Endometrium (tissue), 2 donors: ENCODE measurements at regions not wholly inside any gene's neighbourhood (a gene's known extent, or its start where the extent isn't known, plus 50 kb on each side); places are given as distances from the start of the nearest gene placed in this dataset.
A peak's percentile ranks its signal among the peaks of the same experiment; 100 is the strongest.
"Not testable (repeated sequence)": the region's sequence is repeated elsewhere in the genome, so short reads cannot be mapped to it uniquely, and the experiment has no call there.

Experiments used
- FAIRE-seq: peaks from 2 replicates; lab custom pipeline; 2012; peaks lifted over from hg19 to GRCh38; lab: Jason Lieb, UNC
- donor health status: control.
- donor health status: control.

DNA sequence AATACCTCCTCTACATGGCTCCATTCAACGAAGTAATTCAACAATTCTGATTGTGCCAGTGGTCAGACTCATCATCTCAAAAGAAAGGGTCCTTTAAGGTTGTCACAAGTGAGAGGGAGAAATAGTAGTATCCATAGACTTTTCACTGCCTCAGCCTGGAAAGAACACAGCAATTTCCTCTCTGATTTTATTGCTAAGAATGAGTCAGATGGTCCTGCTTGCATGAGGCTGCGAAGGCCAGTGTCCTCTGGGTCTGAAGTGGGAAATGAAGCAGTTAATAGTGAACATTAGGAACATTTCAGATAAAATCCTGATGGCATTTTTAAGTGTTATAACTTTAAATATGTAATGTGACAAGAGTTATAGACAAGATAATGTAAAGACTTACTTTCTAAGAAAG is 979.0 kb downstream of the EFNA5 start:
- FAIRE-seq = no peak

GRCh38 chr5:106690585-106690984 is 980.2 kb downstream of the EFNA5 start:
- FAIRE-seq = no peak

- FAIRE-seq = no peak
Observed at GRCh38 chr5:106680330-106680729, 990.4 kb downstream of the EFNA5 start.

DNA sequence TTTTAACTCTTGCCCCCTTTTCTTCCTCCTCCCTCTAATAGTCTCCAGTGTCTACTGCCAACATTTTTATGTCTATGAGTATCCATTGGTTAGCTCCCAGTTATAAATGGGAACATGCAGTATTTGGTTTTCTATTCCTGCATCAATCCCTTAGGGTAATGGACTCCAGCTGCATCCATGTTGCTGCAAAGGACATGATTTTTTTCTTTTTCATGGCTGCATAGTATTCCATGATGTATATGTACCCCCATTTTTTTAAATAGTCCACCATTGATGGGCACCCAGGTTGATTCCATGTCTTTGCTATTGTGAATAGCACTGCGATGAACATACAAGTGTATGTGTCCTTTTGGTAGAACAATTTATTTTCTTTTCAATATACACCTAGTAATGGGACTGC is 993.7 kb downstream of the EFNA5 start:
- FAIRE-seq = no peak

DNA sequence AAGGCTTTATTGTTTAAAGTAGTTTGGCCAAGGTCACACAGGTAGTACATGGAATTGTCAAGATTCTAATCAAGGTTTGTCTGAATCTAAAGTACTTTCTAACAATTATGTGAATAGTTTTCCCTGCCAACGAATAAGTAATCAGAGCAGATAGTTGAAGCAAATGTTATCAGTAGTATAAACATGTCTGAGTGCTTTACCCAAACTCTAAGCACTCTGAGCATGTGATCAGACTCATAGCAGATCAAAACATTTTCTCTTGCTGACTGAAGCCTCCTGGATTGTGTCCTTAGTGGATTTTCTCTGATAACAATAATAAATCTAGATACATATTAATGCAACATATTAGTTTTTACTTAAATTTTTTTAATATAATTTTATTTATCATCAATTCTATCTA is 995.0 kb downstream of the EFNA5 start:
- FAIRE-seq = no peak

- FAIRE-seq = no peak
Observed at GRCh38 chr5:106673941-106674340, 996.8 kb downstream of the EFNA5 start.

DNA sequence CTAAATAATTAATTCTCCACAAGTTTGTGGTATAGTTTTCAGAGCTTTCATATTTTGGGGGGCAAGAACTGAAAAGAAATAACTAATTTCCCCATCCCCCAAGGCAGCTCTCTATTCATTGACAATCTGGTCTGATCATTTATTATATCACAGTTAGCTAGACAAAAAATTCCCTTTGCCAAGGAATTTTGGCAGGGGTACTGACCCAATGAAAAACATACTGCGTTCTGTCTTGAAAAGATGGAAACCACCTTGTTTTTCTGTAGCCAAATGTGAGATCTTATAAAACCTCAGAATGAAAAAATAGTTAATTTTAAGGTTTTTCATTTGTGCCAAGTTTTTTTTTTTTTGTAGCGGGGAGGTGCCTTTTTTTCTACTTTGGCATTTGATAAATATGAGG is 1008.9 kb downstream of the EFNA5 start:
- no peak for FAIRE-seq

DNA sequence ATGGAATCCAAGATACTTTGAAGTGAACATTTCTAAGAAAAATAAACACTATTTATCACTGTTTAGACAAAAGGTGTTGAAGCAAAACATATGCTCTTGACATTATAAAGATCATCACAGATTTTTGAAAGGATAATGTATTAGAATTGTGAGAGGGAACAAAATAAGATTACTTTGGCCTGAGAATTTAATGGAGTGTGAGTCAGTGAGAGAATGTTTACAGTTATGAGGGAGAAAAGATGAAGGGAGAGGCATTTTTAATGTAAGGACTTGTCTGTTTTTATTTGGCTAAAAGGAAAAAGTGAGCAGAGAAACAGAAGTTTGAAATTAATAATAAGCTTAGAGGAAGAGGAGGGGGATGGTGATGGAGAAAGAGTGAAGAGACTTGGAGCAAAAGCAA is 1010.1 kb downstream of the EFNA5 start:
- no peak for FAIRE-seq

GRCh38 chr5:106658150-106658549 is 1012.6 kb downstream of the EFNA5 start:
- no peak for FAIRE-seq

GRCh38 chr5:106656821-106657220 is 1013.9 kb downstream of the EFNA5 start:
- FAIRE-seq = no peak

DNA sequence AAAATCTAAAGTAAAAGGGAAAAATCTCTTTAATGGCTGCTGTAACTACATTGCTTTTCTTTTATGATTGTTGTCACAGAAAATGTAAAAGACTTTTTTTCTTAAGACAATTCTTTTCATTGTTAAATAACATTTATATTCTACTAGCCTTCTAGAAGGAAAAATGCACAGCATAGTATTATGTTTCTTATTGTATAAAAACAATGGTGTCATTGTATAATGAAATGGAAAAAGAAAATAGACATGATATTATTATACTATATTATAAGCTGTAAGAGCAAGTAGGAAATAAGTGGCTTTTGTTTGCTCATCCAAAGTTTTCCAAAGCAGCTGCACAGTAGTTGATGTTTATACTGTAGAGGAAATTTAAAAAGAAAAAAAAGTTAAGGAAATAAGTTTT is 1021.7 kb downstream of the EFNA5 start:
- FAIRE-seq = no peak

- FAIRE-seq = peak; percentile 53
Observed at GRCh38 chr5:106648401-106648800, 1022.3 kb downstream of the EFNA5 start.

- FAIRE-seq = no peak
Observed at GRCh38 chr5:106646106-106646505, 1024.6 kb downstream of the EFNA5 start.

- FAIRE-seq = no peak
Observed at GRCh38 chr5:106640511-106640910, 1030.2 kb downstream of the EFNA5 start.

DNA sequence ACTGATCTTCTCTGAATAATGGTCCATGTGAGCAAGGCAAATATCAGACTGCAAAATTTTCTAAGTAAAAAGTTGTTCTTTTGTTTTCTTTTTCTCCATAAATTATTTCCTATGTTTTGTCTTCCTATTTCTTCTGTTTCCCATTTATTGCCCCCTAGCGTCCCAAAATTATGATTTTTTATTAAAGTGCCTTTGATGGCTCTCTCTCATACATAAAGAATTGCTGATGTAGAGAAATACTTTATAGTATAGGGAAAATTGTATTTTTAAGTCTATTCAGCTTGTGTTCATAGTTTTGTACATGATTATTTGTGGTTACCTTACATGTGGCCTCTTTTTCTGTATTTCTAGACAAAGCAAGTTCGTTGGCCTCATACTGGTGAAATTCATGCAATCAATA is 1031.2 kb downstream of the EFNA5 start:
- no peak for FAIRE-seq

DNA sequence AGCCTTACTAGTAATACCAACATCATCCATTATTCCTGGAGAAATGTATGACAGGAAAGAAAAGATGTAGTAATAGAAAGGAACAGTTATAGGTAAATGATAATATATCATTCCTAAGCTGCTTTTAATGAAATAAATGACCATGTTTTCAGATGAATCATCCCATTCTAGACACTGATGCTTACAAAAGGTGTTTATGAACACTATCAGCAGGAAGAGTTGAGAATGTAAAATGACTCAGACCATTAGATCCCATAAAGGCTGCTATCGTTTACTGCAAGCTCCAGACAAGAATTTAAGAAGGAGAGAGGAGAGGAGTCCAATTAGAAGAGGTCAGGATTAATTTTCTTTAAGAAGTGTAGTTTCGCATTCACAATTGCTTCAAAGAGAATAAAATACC is 1033.5 kb downstream of the EFNA5 start:
- no peak for FAIRE-seq

- no peak for FAIRE-seq
Observed at GRCh38 chr5:106634375-106634774, 1036.4 kb downstream of the EFNA5 start.

GRCh38 chr5:106633825-106634224 is 1036.9 kb downstream of the EFNA5 start:
- no peak for FAIRE-seq

- FAIRE-seq = not testable (repeated sequence)
Observed at GRCh38 chr5:106628456-106628855, 1042.3 kb downstream of the EFNA5 start.

DNA sequence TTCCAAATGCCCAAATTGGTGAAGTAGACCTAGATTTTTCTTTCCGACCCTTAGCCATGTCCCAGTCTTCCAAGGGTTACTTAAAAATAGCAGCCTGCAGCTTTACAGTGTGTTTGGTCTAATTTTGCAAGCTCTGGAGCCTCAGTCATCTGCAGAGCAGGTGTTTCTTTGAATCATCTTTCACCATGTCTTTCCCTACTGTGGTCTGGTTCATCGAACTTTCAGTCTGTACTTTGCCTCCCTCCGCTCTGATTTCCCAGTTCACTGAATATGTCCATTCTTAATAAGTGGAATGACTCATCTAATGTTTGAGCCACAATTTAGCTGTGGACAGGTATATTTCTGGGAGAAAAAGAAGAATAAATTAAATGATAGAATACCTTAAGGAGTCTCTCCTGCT is 1060.7 kb downstream of the EFNA5 start:
- no peak for FAIRE-seq

DNA sequence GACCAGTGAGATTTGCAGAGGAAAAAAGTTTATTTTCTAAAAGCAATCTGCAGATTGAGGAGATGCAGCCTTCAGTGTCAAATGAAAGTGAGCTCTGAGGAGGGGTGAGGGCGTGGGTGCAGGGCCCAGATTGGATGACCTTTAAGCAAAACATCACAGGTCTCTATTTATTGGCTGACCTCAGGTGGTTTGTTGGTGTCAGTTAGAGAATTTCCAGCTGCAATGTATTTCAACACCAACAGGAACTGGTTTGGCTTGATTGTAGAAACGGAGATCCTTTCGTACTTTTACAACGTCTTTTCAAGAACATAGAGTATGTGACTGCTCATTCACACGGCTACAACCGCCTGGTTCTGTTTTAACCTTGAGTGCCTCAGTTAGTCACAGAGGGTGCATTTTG is 1069.1 kb downstream of the EFNA5 start:
- no peak for FAIRE-seq

DNA sequence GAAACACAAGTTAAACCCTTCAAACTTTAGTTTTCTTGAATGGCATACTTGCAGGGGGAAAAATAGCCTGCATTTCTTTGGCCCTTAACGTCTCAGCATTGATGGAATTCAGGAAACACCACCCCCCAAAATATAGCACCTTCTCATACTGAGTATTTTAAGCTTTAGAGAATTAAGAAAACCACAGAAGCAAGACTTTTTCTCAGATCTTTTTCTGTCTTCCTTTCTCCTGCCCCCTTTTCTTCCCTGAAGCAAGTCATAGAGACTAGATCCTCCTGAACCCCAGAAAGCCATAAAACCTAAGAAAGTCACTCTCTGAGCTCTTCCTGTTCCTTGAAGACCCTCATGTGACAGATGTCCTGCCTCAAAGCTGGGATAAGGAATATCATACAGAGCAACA is 1069.9 kb downstream of the EFNA5 start:
- no peak for FAIRE-seq

DNA sequence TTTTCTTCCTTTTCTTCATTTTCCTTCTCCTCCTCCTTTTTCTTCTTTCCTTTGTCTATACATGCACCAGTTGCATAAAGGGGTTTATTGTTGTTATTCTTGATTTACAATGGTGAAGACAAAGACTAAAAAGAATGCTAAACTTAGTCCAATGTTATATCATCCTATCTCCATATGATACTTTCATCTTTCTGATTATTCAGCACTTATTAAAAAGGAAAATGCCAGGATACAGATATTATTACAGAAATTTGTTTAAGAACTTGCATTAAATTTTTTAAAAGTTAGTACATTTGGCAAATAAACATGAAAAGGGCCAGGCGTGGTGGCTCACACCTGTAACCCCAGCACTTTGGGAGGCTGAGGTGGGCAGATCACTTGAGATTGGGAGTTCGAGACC is 1074.9 kb downstream of the EFNA5 start:
- FAIRE-seq = no peak

GRCh38 chr5:106584268-106584667 is 1086.5 kb downstream of the EFNA5 start:
- FAIRE-seq = no peak

DNA sequence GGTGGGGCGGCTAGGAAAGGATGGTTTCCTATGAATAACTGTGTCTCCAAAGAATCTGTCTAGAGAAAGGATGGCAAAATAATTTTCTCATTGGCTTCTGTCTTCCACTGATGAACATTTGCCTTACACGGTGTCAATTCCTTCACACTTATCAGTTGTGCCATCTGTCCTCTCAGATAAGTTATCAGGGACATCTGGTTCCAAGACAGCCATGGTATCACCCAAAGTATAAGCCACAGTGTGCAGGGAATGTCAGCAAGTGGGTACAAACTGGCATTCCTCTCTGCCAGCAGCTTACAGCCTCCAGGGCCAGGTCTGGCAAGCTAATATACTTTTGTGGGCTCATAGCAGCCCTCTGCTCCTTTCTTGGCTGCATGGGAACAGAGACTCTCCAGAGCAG is 1092.0 kb downstream of the EFNA5 start:
- FAIRE-seq = no peak
